GM12874 (cell line): ENCODE measurements at regions not wholly inside any gene's neighbourhood (a gene's known extent, or its start where the extent isn't known, plus 50 kb on each side); places are given as distances from the start of the nearest gene placed in this dataset.

Source experiments
- CTCF ChIP-seq: IDR thresholded peaks from 2 replicates; pipeline ENCODE4 v1.5.1; 2011; ENCODE audit warnings: low read depth, mild to moderate bottlenecking, control low read depth, low read length, moderate library complexity; ENCODE audit not compliant: insufficient read depth

DNA sequence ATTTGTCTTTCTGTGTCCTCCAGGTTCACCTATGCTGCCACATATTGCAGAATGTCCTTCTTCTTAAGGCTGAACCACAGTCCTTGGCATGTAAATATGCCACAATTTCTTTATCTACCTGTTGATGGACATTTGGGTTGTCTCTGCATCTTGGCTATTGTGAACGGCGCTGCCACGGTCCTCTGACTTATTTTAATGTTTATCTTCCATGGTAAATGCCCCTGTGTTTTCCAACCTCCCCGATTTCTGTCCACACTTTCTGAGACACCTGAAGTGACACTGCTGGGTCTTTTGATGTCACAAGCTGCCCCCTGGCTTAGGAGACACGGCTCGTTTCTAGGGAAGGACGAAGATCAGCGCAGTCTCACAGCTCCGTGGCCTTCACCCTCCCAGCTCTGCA is 128.3 kb upstream of the PDE10A start:
- no peak for TF ChIP-seq CTCF

DNA sequence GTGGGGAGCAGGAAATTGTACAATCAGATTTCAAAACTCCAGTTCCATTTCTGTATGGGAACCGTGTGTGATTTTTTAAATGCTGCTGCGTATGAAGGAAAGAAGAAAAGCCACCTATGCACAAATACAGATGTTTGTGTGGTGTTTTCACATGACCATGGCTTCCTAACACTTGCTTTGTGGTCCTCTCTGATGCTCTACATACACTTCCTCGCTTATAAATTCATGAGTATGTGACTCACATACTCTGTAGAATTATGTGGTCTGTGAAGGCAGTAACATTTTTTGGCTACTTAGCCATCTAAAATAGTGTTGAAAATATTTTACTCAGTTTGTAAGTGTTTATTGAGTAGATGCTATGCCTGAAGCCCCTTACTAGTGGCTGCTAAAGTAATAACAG is 119.8 kb upstream of the PDE10A start:
- TF ChIP-seq CTCF: no peak

DNA sequence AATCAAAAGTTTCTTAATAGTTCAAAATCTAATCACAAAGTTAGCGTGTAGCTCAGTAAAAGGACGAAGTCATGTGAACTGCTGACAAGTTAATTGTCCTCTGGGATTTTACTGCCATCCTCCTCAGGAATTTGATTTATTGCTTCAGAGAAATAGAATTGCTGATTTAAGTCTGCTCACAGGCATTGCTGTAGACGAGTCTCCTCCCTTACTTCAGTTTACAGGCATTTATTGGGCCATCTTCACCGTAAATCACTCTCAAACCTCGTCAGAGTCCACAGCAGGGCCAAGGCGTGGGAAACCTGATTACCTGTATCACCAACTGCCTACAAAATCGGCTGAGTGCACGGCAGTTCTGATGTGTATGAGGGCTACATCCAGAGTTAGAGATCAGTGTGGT is 119.1 kb upstream of the PDE10A start:
- TF ChIP-seq CTCF: no peak

DNA sequence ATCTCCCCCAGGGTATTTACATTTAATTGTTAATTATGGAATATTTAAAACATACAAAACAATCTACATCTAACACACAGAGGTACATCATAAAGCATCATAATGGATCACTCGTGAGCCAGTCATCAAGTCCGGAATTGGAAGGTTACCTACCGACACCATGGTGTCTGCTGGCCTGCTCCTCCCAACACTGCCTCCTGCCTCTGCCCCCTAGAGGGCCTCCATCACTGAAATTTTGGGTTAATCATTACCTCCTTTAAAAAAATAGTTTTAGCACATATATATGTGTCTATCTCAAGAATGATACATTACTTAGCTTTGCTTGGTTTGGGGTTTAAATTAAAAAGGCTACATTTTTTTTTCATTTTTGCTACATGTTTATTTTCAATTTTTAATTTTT is 114.6 kb upstream of the PDE10A start:
- no peak for TF ChIP-seq CTCF

GRCh38 chr6:165776691-165777090 is 113.7 kb upstream of the PDE10A start:
- no peak for TF ChIP-seq CTCF

- no peak for TF ChIP-seq CTCF
Observed at GRCh38 chr6:165775721-165776120, 112.7 kb upstream of the PDE10A start.

DNA sequence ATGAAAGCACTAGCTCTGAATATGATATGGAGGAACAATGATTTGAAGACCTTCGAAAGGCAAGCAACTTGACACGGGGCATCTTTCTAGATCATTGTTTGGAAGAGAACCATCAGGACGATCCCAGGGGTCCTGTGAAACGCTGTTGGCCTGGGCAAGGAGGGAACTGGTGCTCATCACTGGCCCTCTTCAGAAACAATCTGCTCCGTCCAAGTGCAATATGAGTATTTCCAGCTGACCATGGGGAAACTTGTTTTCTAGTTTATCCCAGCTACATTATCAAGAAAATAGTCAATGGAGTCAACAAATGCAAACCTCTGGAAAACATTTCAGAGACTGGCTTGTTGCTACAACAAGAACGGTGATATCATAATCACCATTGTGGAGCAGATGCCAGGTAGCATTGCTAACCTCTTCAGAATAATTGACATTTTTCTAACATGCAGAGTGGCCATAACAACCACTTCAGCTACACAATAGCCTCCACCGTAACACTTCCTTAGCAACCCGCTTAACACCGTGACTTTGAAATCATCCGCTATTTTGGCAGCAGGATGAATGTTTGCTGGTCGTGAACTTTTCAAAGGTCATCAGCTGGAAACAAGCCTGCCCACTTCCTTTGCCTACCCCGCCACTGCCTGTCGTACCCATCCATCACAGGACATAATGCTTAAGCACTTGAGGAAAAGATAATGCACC is 112.0 kb upstream of the PDE10A start:
- no peak for TF ChIP-seq CTCF
